HL-60 (cell line): ENCODE measurements at regions not wholly inside any gene's neighbourhood (a gene's known extent, or its start where the extent isn't known, plus 50 kb on each side); places are given as distances from the start of the nearest gene placed in this dataset.

Experiments
- DNase-seq, 2 experiments: peaks; one replicate each; pipeline ENCODE4 v3.0.0-alpha.2; 2010 to 2020; ENCODE audit warnings: low read depth in 1 of 2, low spot score in 1 of 2
- H3K27ac ChIP-seq: fragments of 250-450 bp; sonication (Bioruptor Pico); replicated peaks from 2 replicates; pipeline ENCODE4 v1.5.1; 2020; ENCODE audit warnings: mild to moderate bottlenecking, moderate library complexity
- H3K27me3 ChIP-seq: fragments of 250-450 bp; sonication (Bioruptor Pico); 2 replicates; pipeline ENCODE4 v1.5.1; 2021; ENCODE audit warnings: mild to moderate bottlenecking, moderate library complexity; ENCODE audit not compliant: insufficient read depth, poor library complexity, severe bottlenecking
- H3K4me3 ChIP-seq: replicated peaks from 2 replicates; pipeline ENCODE4 v1.5.1; 2011; ENCODE audit warnings: mild to moderate bottlenecking, control low read depth, low read length; ENCODE audit not compliant: insufficient read depth
- GABPA ChIP-seq: IDR thresholded peaks from 2 replicates; pipeline ENCODE4 v1.6.1; 2012; ENCODE audit warnings: low read depth
- POLR2AphosphoS5 ChIP-seq: IDR thresholded peaks from 2 replicates; pipeline ENCODE4 v1.6.1; 2012; ENCODE audit warnings: low read depth
- SPI1 ChIP-seq: IDR thresholded peaks from 2 replicates; pipeline ENCODE4 v1.6.1; 2012; ENCODE audit warnings: low read depth, mild to moderate bottlenecking, borderline replicate concordance
- TF ChIP-seq, protein P1 (sequence below): IDR thresholded peaks from one replicate; pipeline ENCODE4 v1.5.1; 2011; ENCODE audit warnings: low read length, control low read depth, inconsistent platforms; ENCODE audit not compliant: insufficient read depth
- TF ChIP-seq, protein P2 (sequence below): IDR thresholded peaks from 2 replicates; pipeline ENCODE4 v1.6.1; 2012; ENCODE audit warnings: low read depth; ENCODE audit not compliant: insufficient replicate concordance

GRCh38 chr6:12353731-12354130, 63.6 kb downstream of the EDN1 start:
- Histone ChIP-seq H3K4me3 (no peak overlapping the region), H3K27me3 (no peaks in the 10 kb centered on the region), H3K27ac (no peak overlapping the region)
- TF ChIP-seq POLR2AphosphoS5, result no peak
- TF ChIP-seq GABPA, result no peak
- no peak for TF ChIP-seq SPI1
- TF ChIP-seq, protein P1, sequence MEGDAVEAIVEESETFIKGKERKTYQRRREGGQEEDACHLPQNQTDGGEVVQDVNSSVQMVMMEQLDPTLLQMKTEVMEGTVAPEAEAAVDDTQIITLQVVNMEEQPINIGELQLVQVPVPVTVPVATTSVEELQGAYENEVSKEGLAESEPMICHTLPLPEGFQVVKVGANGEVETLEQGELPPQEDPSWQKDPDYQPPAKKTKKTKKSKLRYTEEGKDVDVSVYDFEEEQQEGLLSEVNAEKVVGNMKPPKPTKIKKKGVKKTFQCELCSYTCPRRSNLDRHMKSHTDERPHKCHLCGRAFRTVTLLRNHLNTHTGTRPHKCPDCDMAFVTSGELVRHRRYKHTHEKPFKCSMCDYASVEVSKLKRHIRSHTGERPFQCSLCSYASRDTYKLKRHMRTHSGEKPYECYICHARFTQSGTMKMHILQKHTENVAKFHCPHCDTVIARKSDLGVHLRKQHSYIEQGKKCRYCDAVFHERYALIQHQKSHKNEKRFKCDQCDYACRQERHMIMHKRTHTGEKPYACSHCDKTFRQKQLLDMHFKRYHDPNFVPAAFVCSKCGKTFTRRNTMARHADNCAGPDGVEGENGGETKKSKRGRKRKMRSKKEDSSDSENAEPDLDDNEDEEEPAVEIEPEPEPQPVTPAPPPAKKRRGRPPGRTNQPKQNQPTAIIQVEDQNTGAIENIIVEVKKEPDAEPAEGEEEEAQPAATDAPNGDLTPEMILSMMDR, result no peak
- no peak for DNase-seq

- H3K27me3 ChIP-seq, result no peaks in the 10 kb centered on the region
- no peak overlapping the region for H3K27ac ChIP-seq
- no peak overlapping the region for H3K4me3 ChIP-seq
- no peak for DNase-seq
- TF ChIP-seq, protein P1, result no peak
- TF ChIP-seq SPI1 (no peak), POLR2AphosphoS5 (no peak)
These were observed 64.3 kb downstream of the EDN1 start for GRCh38 chr6:12354499-12354898.

DNA sequence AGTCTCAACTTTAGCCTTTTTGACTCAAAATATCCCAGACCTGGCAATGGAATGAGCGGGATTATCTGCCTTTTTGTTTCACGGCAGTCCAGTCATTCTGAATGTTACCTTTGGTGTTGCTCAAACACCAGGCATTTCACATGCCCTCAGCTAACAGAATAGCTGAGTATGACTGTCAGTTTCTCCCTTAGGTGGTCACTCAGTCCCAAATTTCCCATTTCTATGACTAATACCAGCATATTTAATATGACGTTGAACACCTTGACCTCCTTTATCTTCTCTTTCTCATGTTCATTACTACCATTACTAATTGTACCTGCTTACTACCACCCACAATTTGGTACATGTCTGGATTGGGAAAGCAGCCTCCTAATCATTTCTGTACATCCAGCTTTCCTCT, 65.2 kb downstream of the EDN1 start:
- Histone ChIP-seq H3K4me3 (no peak overlapping the region), H3K27me3 (no peaks in the 10 kb centered on the region), H3K27ac (no peak overlapping the region)
- DNase-seq, result no peak
- TF ChIP-seq GABPA (no peak), POLR2AphosphoS5 (no peak), SPI1 (no peak)
- TF ChIP-seq, protein P1, result no peak
- TF ChIP-seq, protein P2, sequence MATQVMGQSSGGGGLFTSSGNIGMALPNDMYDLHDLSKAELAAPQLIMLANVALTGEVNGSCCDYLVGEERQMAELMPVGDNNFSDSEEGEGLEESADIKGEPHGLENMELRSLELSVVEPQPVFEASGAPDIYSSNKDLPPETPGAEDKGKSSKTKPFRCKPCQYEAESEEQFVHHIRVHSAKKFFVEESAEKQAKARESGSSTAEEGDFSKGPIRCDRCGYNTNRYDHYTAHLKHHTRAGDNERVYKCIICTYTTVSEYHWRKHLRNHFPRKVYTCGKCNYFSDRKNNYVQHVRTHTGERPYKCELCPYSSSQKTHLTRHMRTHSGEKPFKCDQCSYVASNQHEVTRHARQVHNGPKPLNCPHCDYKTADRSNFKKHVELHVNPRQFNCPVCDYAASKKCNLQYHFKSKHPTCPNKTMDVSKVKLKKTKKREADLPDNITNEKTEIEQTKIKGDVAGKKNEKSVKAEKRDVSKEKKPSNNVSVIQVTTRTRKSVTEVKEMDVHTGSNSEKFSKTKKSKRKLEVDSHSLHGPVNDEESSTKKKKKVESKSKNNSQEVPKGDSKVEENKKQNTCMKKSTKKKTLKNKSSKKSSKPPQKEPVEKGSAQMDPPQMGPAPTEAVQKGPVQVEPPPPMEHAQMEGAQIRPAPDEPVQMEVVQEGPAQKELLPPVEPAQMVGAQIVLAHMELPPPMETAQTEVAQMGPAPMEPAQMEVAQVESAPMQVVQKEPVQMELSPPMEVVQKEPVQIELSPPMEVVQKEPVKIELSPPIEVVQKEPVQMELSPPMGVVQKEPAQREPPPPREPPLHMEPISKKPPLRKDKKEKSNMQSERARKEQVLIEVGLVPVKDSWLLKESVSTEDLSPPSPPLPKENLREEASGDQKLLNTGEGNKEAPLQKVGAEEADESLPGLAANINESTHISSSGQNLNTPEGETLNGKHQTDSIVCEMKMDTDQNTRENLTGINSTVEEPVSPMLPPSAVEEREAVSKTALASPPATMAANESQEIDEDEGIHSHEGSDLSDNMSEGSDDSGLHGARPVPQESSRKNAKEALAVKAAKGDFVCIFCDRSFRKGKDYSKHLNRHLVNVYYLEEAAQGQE, result no peak

DNA sequence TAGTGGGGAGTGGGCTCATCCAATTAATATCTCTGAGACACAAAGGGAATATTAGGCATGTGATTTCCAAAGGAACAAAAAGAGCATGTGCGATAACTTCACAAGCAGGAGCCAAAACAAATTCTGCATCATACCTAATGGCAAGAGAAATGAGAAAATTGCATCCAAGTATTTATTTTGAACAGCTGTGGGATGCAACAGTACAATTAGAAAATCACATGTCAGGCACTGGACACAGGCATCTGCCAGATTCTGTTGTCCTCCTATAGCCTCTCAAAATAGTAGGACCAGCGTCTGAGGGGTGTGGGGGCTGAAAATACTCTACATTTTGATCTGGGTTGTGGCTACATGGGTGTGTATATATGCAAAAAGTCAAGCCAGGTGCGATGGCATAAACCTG, 66.3 kb downstream of the EDN1 start:
- DNase-seq, result no peak
- Histone ChIP-seq H3K27me3 (no peaks in the 10 kb centered on the region), H3K27ac (no peak overlapping the region), H3K4me3 (no peak overlapping the region)
- TF ChIP-seq, protein P1, result no peak
- TF ChIP-seq, protein P2, result no peak
- TF ChIP-seq GABPA, result no peak
- no peak for TF ChIP-seq POLR2AphosphoS5
- no peak for TF ChIP-seq SPI1
